WERI-Rb-1 (cell line): ENCODE measurements at regions not wholly inside any gene's neighbourhood (a gene's known extent, or its start where the extent isn't known, plus 50 kb on each side); places are given as distances from the start of the nearest gene placed in this dataset.

Experiments
- DNase-seq: peaks from one replicate; pipeline ENCODE4 v3.0.0-alpha.2; 2020
- H3K27ac ChIP-seq: fragments of 250-450 bp; sonication (Bioruptor Pico); 2 replicates; pipeline ENCODE4 v1.5.1; 2020; ENCODE audit warnings: mild to moderate bottlenecking, moderate library complexity
- H3K27me3 ChIP-seq: fragments of 250-450 bp; sonication (Bioruptor Pico); 2 replicates; pipeline ENCODE4 v1.5.1; 2021; ENCODE audit warnings: mild to moderate bottlenecking, low read depth, moderate library complexity; ENCODE audit not compliant: insufficient read depth, severe bottlenecking
- H3K36me3 ChIP-seq: fragments of 250-450 bp; sonication (Bioruptor Pico); 2 replicates; pipeline ENCODE4 v1.5.1; 2020; ENCODE audit warnings: mild to moderate bottlenecking, moderate library complexity
- H3K4me3 ChIP-seq: 2 replicates; pipeline ENCODE4 v1.5.1; 2011; ENCODE audit warnings: low read depth, mild to moderate bottlenecking, control low read depth, low read length
- H3K9me3 ChIP-seq: fragments of 250-450 bp; sonication (Bioruptor Pico); 2 replicates; pipeline ENCODE4 v1.5.1; 2021; ENCODE audit warnings: mild to moderate bottlenecking, moderate library complexity; ENCODE audit not compliant: severe bottlenecking
- CTCF ChIP-seq: IDR thresholded peaks from 2 replicates; pipeline ENCODE4 v1.5.1; 2011; ENCODE audit warnings: low read depth, mild to moderate bottlenecking, control low read depth, inconsistent platforms, low read length

GRCh38 chrX:39222346-39223113, 421.3 kb downstream of the MID1IP1 start:
- H3K9me3 ChIP-seq = no peaks in the 10 kb centered on the region
- no peak for DNase-seq
- TF ChIP-seq CTCF = no peak
- H3K36me3 ChIP-seq = no peaks in the 10 kb centered on the region
- no peak overlapping the region for H3K27ac ChIP-seq
- peaks cover 9% of the 10 kb centered on the region for H3K27me3 ChIP-seq
- H3K4me3 ChIP-seq = no peak overlapping the region

- Histone ChIP-seq H3K27ac (0 out of 2 replicates have a peak overlapping the region, but pooled peaks have one; percentile 10), H3K4me3 (no peak overlapping the region), H3K36me3 (no peaks in the 10 kb centered on the region), H3K27me3 (peaks cover 10% of the 10 kb centered on the region), H3K9me3 (no peaks in the 10 kb centered on the region)
- no peak for TF ChIP-seq CTCF
- DNase-seq = no peak
These were observed 425.0 kb downstream of the MID1IP1 start for GRCh38 chrX:39226251-39226650.

- Histone ChIP-seq H3K4me3 (no peak overlapping the region), H3K27ac (no peak overlapping the region), H3K27me3 (peaks cover 10% of the 10 kb centered on the region), H3K36me3 (no peaks in the 10 kb centered on the region), H3K9me3 (no peaks in the 10 kb centered on the region)
- no peak for TF ChIP-seq CTCF
- no peak for DNase-seq
These were observed 426.1 kb downstream of the MID1IP1 start for GRCh38 chrX:39227371-39227770.

GRCh38 chrX:39238006-39238405, 436.7 kb downstream of the MID1IP1 start:
- DNase-seq = no peak
- Histone ChIP-seq H3K9me3 (no peaks in the 10 kb centered on the region), H3K4me3 (no peak overlapping the region), H3K27ac (no peak overlapping the region), H3K36me3 (no peaks in the 10 kb centered on the region), H3K27me3 (peaks cover 11% of the 10 kb centered on the region)
- TF ChIP-seq CTCF = no peak

- H3K27ac ChIP-seq = no peak overlapping the region
- H3K4me3 ChIP-seq = no peak overlapping the region
- H3K27me3 ChIP-seq = peaks cover 6% of the 10 kb centered on the region
- H3K36me3 ChIP-seq = no peaks in the 10 kb centered on the region
- peak; percentile 45 for DNase-seq
- peak; percentile 74 for TF ChIP-seq CTCF
- no peaks in the 10 kb centered on the region for H3K9me3 ChIP-seq
These were observed 440.9 kb downstream of the MID1IP1 start for GRCh38 chrX:39242187-39242586.

- H3K27ac ChIP-seq = no peak overlapping the region
- no peak overlapping the region for H3K4me3 ChIP-seq
- no peaks in the 10 kb centered on the region for H3K9me3 ChIP-seq
- TF ChIP-seq CTCF = no peak
- H3K36me3 ChIP-seq = no peaks in the 10 kb centered on the region
- no peak for DNase-seq
- H3K27me3 ChIP-seq = no peaks in the 10 kb centered on the region
These were observed 442.9 kb downstream of the MID1IP1 start for GRCh38 chrX:39244147-39244546.
